Chondrocyte (in vitro differentiated cells): ENCODE measurements at regions not wholly inside any gene's neighbourhood (a gene's known extent, or its start where the extent isn't known, plus 50 kb on each side); places are given as distances from the start of the nearest gene placed in this dataset.
A peak's percentile ranks its signal among the peaks of the same experiment; 100 is the strongest.

Experiments
- DNase-seq: peaks from one replicate; pipeline ENCODE4 v3.0.0; 2021; ENCODE audit warnings: mixed read lengths, low spot score
- H3K27ac Mint-ChIP-seq: one replicate; pipeline ENCODE4 v1.8.0; 2021; ENCODE audit warnings: mild to moderate bottlenecking, moderate library complexity, mixed read lengths; ENCODE audit not compliant: unreplicated experiment
- H3K27me3 Mint-ChIP-seq: 2 replicates; pipeline ENCODE4 v1.8.0; 2021; ENCODE audit warnings: low read depth, mixed read lengths
- H3K36me3 Mint-ChIP-seq: 2 replicates; pipeline ENCODE4 v1.8.0; 2021; ENCODE audit warnings: low read depth, mixed read lengths
- H3K4me1 Mint-ChIP-seq: 2 replicates; pipeline ENCODE4 v1.8.0; 2021; ENCODE audit warnings: low read depth, mild to moderate bottlenecking, mixed read lengths
- H3K4me3 Mint-ChIP-seq: one replicate; pipeline ENCODE4 v1.8.0; 2021; ENCODE audit warnings: mild to moderate bottlenecking, moderate library complexity, mixed read lengths; ENCODE audit not compliant: unreplicated experiment
- H3K9me3 Mint-ChIP-seq: 2 replicates; pipeline ENCODE4 v1.8.0; 2021; ENCODE audit warnings: low read depth, mixed read lengths
- CTCF ChIP-seq: fragments of 200-600 bp; sonication (generic); IDR thresholded peaks from 2 replicates; pipeline ENCODE4 v1.5.0; 2021; ENCODE audit warnings: antibody characterized with exemption, mild to moderate bottlenecking, moderate library complexity

- Mint-ChIP-seq H3K36me3 (no peaks in the 10 kb centered on the region), H3K27ac (no peak overlapping the region), H3K4me1 (peaks cover 39% of the 10 kb centered on the region), H3K9me3 (no peaks in the 10 kb centered on the region), H3K27me3 (no peaks in the 10 kb centered on the region), H3K4me3 (no peak overlapping the region)
- DNase-seq, result no peak
- no peak for TF ChIP-seq CTCF
Observed at GRCh38 chr11:15884777-15885540, 471.4 kb downstream of the SOX6 start.

- no peaks in the 10 kb centered on the region for H3K27me3 Mint-ChIP-seq
- no peaks in the 10 kb centered on the region for H3K9me3 Mint-ChIP-seq
- no peak overlapping the region for H3K4me3 Mint-ChIP-seq
- no peak overlapping the region for H3K27ac Mint-ChIP-seq
- no peak for DNase-seq
- H3K4me1 Mint-ChIP-seq, result peaks cover 48% of the 10 kb centered on the region
- no peaks in the 10 kb centered on the region for H3K36me3 Mint-ChIP-seq
- no peak for TF ChIP-seq CTCF
Observed at GRCh38 chr11:15885854-15886253, 470.5 kb downstream of the SOX6 start.

- no peak for DNase-seq
- no peak overlapping the region for H3K4me3 Mint-ChIP-seq
- H3K27me3 Mint-ChIP-seq, result no peaks in the 10 kb centered on the region
- H3K9me3 Mint-ChIP-seq, result no peaks in the 10 kb centered on the region
- H3K36me3 Mint-ChIP-seq, result no peaks in the 10 kb centered on the region
- peaks cover 50% of the 10 kb centered on the region for H3K4me1 Mint-ChIP-seq
- H3K27ac Mint-ChIP-seq, result peak overlapping the region; percentile 49
- no peak for TF ChIP-seq CTCF
Observed at GRCh38 chr11:15886299-15886698, 470.0 kb downstream of the SOX6 start.

- no peaks in the 10 kb centered on the region for H3K9me3 Mint-ChIP-seq
- no peaks in the 10 kb centered on the region for H3K36me3 Mint-ChIP-seq
- DNase-seq, result no peak
- TF ChIP-seq CTCF, result no peak
- H3K27me3 Mint-ChIP-seq, result no peaks in the 10 kb centered on the region
- H3K27ac Mint-ChIP-seq, result no peak overlapping the region
- peaks cover 50% of the 10 kb centered on the region for H3K4me1 Mint-ChIP-seq
- no peak overlapping the region for H3K4me3 Mint-ChIP-seq
Observed at GRCh38 chr11:15886866-15887265, 469.5 kb downstream of the SOX6 start.

GRCh38 chr11:15888556-15889345 lies 467.6 kb downstream of the SOX6 start:
- Mint-ChIP-seq H3K27me3 (no peaks in the 10 kb centered on the region), H3K27ac (no peak overlapping the region), H3K4me1 (peaks cover 55% of the 10 kb centered on the region), H3K9me3 (no peaks in the 10 kb centered on the region), H3K36me3 (no peaks in the 10 kb centered on the region), H3K4me3 (no peak overlapping the region)
- TF ChIP-seq CTCF, result no peak
- no peak for DNase-seq
